GM19025 (cell line): ENCODE measurements at regions not wholly inside any gene's neighbourhood (a gene's known extent, or its start where the extent isn't known, plus 50 kb on each side); places are given as distances from the start of the nearest gene placed in this dataset.
"Not testable (repeated sequence)": the region's sequence is repeated elsewhere in the genome, so short reads cannot be mapped to it uniquely, and the experiment has no call there.

ENCODE experiments used
- ATAC-seq: cut with Tn5 transposase; IDR thresholded peaks from one replicate; pipeline ENCODE4 v1.9.1; 2021; ENCODE audit warnings: mild to moderate bottlenecking, low read depth, moderate library complexity; ENCODE audit not compliant: unreplicated experiment

- no peak for ATAC-seq
Observed at GRCh38 chr6:106782536-106783285, 153.3 kb downstream of the QRSL1 start.

GRCh38 chr6:106779552-106779951 is 150.2 kb downstream of the QRSL1 start:
- ATAC-seq, result not testable (repeated sequence)

GRCh38 chr6:106778943-106779342 is 149.6 kb downstream of the QRSL1 start:
- no peak for ATAC-seq

GRCh38 chr6:106773996-106774629 is 144.7 kb downstream of the QRSL1 start:
- no peak for ATAC-seq

GRCh38 chr6:106773522-106773921 is 144.1 kb downstream of the QRSL1 start:
- no peak for ATAC-seq

GRCh38 chr6:106772270-106773142 is 143.1 kb downstream of the QRSL1 start:
- no peak for ATAC-seq

- no peak for ATAC-seq
Observed at GRCh38 chr6:106771822-106772221, 142.4 kb downstream of the QRSL1 start.

- ATAC-seq, result no peak
Observed at GRCh38 chr6:106770663-106771062, 141.3 kb downstream of the QRSL1 start.

GRCh38 chr6:106770081-106770480 is 140.7 kb downstream of the QRSL1 start:
- no peak for ATAC-seq

GRCh38 chr6:106767271-106767670 is 137.9 kb downstream of the QRSL1 start:
- no peak for ATAC-seq

GRCh38 chr6:106766201-106766600 is 136.8 kb downstream of the QRSL1 start:
- ATAC-seq, result no peak

GRCh38 chr6:106765496-106765895 is 136.1 kb downstream of the QRSL1 start:
- ATAC-seq, result no peak

GRCh38 chr6:106764353-106764980 is 135.1 kb downstream of the QRSL1 start:
- no peak for ATAC-seq

- no peak for ATAC-seq
Observed at GRCh38 chr6:106763361-106763760, 134.0 kb downstream of the QRSL1 start.

GRCh38 chr6:106761160-106761559 is 131.8 kb downstream of the QRSL1 start:
- no peak for ATAC-seq

GRCh38 chr6:106759112-106759511 is 129.7 kb downstream of the QRSL1 start:
- no peak for ATAC-seq

GRCh38 chr6:106757722-106758467 is 128.5 kb downstream of the QRSL1 start:
- no peak for ATAC-seq

GRCh38 chr6:106757267-106757666 is 127.9 kb downstream of the QRSL1 start:
- ATAC-seq, result no peak

GRCh38 chr6:106754215-106754614 is 124.8 kb downstream of the QRSL1 start:
- no peak for ATAC-seq

GRCh38 chr6:106752641-106753040 is 123.3 kb downstream of the QRSL1 start:
- no peak for ATAC-seq
